ENCODE measurements at regions not wholly inside any gene's neighbourhood (a gene's known extent, or its start where the extent isn't known, plus 50 kb on each side); places are given as distances from the start of the nearest gene placed in this dataset.

GRCh38 chr5:63811961-63812360, 150.3 kb downstream of the HTR1A start:
- Histone ChIP-seq H3K9me2 (replicated peaks; ENCODE audit: insufficient read depth, low read length) (no peaks in the 10 kb centered on the region), H3K9ac (ENCODE audit: low read length) (no peak overlapping the region), H3K4me2 (ENCODE audit: low read depth, low read length) (no peak overlapping the region), H3K27me3 (replicated peaks; ENCODE audit: insufficient read depth, low read length) (no peaks in the 10 kb centered on the region), H3K9me3 (replicated peaks; ENCODE audit: insufficient read depth, low read length) (no peaks in the 10 kb centered on the region), H3K79me2 (ENCODE audit: low read length) (no peaks in the 10 kb centered on the region), H4K20me1 (ENCODE audit: insufficient read depth, low read length) (no peaks in the 10 kb centered on the region), H3K36me3 (replicated peaks; ENCODE audit: insufficient read depth, low read length) (no peaks in the 10 kb centered on the region), H2AFZ (ENCODE audit: low read length) (no peak overlapping the region), H3K4me3 (ENCODE audit: low read length) (no peak overlapping the region), H3K27ac (ENCODE audit: low read length) (no peak overlapping the region), H3K4me1 (ENCODE audit: low read length) (no peaks in the 10 kb centered on the region), H3F3A (ENCODE audit: insufficient read depth, low read length) (no peaks in the 10 kb centered on the region)
- DNase-seq = no peak
- no peak for TF ChIP-seq CTCF (IDR thresholded peaks at IDR 0.05; ENCODE audit: low read length)
- no peak for TF ChIP-seq EZH2 (optimal IDR thresholded peaks at IDR 0.05; ENCODE audit: low read depth, low read length)
- no peak for TF ChIP-seq EZH2phosphoT487 (IDR thresholded peaks at IDR 0.05; ENCODE audit: low read length)

GRCh38 chr5:63811286-63811685, 151.0 kb downstream of the HTR1A start:
- Histone ChIP-seq H3K36me3 (replicated peaks; ENCODE audit: insufficient read depth, low read length) (no peaks in the 10 kb centered on the region), H3K9ac (ENCODE audit: low read length) (no peak overlapping the region)
- no peak for DNase-seq

GRCh38 chr5:63805151-63805550, 157.1 kb downstream of the HTR1A start:
- no peak for TF ChIP-seq EZH2phosphoT487 (IDR thresholded peaks at IDR 0.05; ENCODE audit: low read length)
- no peak for TF ChIP-seq CTCF (IDR thresholded peaks at IDR 0.05; ENCODE audit: low read length)
- TF ChIP-seq EZH2 (optimal IDR thresholded peaks at IDR 0.05; ENCODE audit: low read depth, low read length) = no peak

More at GRCh38 chr5:63811286-63811685, 151.0 kb downstream of the HTR1A start:
- H4K20me1 ChIP-seq (ENCODE audit: insufficient read depth, low read length) = no peaks in the 10 kb centered on the region
- H3K27me3 ChIP-seq (replicated peaks; ENCODE audit: insufficient read depth, low read length) = no peaks in the 10 kb centered on the region
- H3F3A ChIP-seq (ENCODE audit: insufficient read depth, low read length) = no peaks in the 10 kb centered on the region
- H3K9me3 ChIP-seq (replicated peaks; ENCODE audit: insufficient read depth, low read length) = no peaks in the 10 kb centered on the region
- no peaks in the 10 kb centered on the region for H3K4me1 ChIP-seq (ENCODE audit: low read length)
- H3K4me2 ChIP-seq (ENCODE audit: low read depth, low read length) = no peak overlapping the region
- no peak overlapping the region for H3K4me3 ChIP-seq (ENCODE audit: low read length)
- no peaks in the 10 kb centered on the region for H3K79me2 ChIP-seq (ENCODE audit: low read length)
- no peak overlapping the region for H2AFZ ChIP-seq (ENCODE audit: low read length)
- H3K27ac ChIP-seq (ENCODE audit: low read length) = no peak overlapping the region
- no peak for TF ChIP-seq CTCF (IDR thresholded peaks at IDR 0.05; ENCODE audit: low read length)
- TF ChIP-seq EZH2phosphoT487 (IDR thresholded peaks at IDR 0.05; ENCODE audit: low read length) = no peak
- no peak for TF ChIP-seq EZH2 (optimal IDR thresholded peaks at IDR 0.05; ENCODE audit: low read depth, low read length)
- no peaks in the 10 kb centered on the region for H3K9me2 ChIP-seq (replicated peaks; ENCODE audit: insufficient read depth, low read length)

More at GRCh38 chr5:63805151-63805550, 157.1 kb downstream of the HTR1A start:
- H3F3A ChIP-seq (ENCODE audit: insufficient read depth, low read length) = no peaks in the 10 kb centered on the region
- no peak for DNase-seq
- no peaks in the 10 kb centered on the region for H3K9me3 ChIP-seq (replicated peaks; ENCODE audit: insufficient read depth, low read length)
- no peaks in the 10 kb centered on the region for H3K36me3 ChIP-seq (replicated peaks; ENCODE audit: insufficient read depth, low read length)
- no peak overlapping the region for H3K27ac ChIP-seq (ENCODE audit: low read length)
- H3K27me3 ChIP-seq (replicated peaks; ENCODE audit: insufficient read depth, low read length) = no peaks in the 10 kb centered on the region
- H3K4me2 ChIP-seq (ENCODE audit: low read depth, low read length) = no peak overlapping the region
- no peak overlapping the region for H3K9ac ChIP-seq (ENCODE audit: low read length)
- no peaks in the 10 kb centered on the region for H3K4me1 ChIP-seq (ENCODE audit: low read length)
- no peak overlapping the region for H2AFZ ChIP-seq (ENCODE audit: low read length)
- no peak overlapping the region for H3K4me3 ChIP-seq (ENCODE audit: low read length)
- H4K20me1 ChIP-seq (ENCODE audit: insufficient read depth, low read length) = no peaks in the 10 kb centered on the region
- no peaks in the 10 kb centered on the region for H3K9me2 ChIP-seq (replicated peaks; ENCODE audit: insufficient read depth, low read length)
- no peaks in the 10 kb centered on the region for H3K79me2 ChIP-seq (ENCODE audit: low read length)
